Activated CD4-positive, alpha-beta memory T cell treated with anti-CD3 and anti-CD28 coated beads for 36 hours (primary cell): ENCODE measurements at regions not wholly inside any gene's neighbourhood (a gene's known extent, or its start where the extent isn't known, plus 50 kb on each side); places are given as distances from the start of the nearest gene placed in this dataset.

Source experiments
- CTCF ChIA-PET: fragments of 350-600 bp; sonication (Branson Sonifier 250); formaldehyde crosslinking; loops from one replicate; lab custom pipeline; 2021; ENCODE audit warnings: antibody characterized with exemption, inconsistent platforms; lab: Charles Lee
- POLR2A ChIA-PET: fragments of 350-600 bp; sonication (Branson Sonifier 250); formaldehyde crosslinking; loops from one replicate; lab custom pipeline; 2021; ENCODE audit warnings: antibody characterized with exemption; lab: Charles Lee
- DNase-seq: peaks from one replicate; pipeline ENCODE4 v3.0.0-alpha.2; 2020
- H3K27ac Mint-ChIP-seq: one replicate; pipeline ENCODE4 v1.8.0; 2021; ENCODE audit warnings: mixed read lengths
- H3K27me3 Mint-ChIP-seq: one replicate; pipeline ENCODE4 v1.8.0; 2021; ENCODE audit warnings: mixed read lengths
- H3K36me3 Mint-ChIP-seq: one replicate; pipeline ENCODE4 v1.8.0; 2021; ENCODE audit warnings: mixed read lengths
- H3K4me1 Mint-ChIP-seq: one replicate; pipeline ENCODE4 v1.8.0; 2021; ENCODE audit warnings: low read depth, mixed read lengths
- H3K4me3 Mint-ChIP-seq: one replicate; pipeline ENCODE4 v1.8.0; 2021; ENCODE audit warnings: mild to moderate bottlenecking, mixed read lengths
- H3K9me3 Mint-ChIP-seq: one replicate; pipeline ENCODE4 v1.8.0; 2021; ENCODE audit warnings: mixed read lengths
- intact Hi-C: fragments of 100-400 bp; cut with micrococcal nuclease; formaldehyde crosslinking; loops from one replicate; pipeline ENCODE4 v1.15.1; 2023

DNA sequence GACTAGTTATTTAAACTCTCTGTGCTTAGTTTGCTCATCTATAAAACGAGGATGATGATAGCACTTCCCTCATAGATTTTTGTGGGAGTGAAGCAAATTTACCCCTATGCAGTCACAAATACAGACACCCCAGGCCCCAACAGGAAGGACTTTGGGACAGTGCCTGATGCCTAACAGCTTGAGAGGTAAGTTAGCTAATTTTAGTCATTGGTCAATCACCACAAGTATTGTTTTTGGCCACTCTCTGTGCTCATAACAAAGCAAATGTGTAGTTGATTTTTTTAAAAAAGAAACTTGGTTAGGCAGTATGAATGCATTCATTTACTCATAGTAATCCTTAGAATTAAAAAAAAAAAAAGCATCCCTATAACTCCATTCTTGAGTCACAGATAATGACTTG is 1590.7 kb upstream of the TENM3 start:
- no peak overlapping the region for H3K27ac Mint-ChIP-seq
- ChIA-PET POLR2A (no interaction called here), CTCF (no interaction called here)
- no peak overlapping the region for H3K4me3 Mint-ChIP-seq
- no peaks in the 10 kb centered on the region for H3K4me1 Mint-ChIP-seq
- no peaks in the 10 kb centered on the region for H3K27me3 Mint-ChIP-seq
- H3K36me3 Mint-ChIP-seq: no peaks in the 10 kb centered on the region
- no peaks in the 10 kb centered on the region for H3K9me3 Mint-ChIP-seq
- intact Hi-C loops: no loop called here
- no peak for DNase-seq

DNA sequence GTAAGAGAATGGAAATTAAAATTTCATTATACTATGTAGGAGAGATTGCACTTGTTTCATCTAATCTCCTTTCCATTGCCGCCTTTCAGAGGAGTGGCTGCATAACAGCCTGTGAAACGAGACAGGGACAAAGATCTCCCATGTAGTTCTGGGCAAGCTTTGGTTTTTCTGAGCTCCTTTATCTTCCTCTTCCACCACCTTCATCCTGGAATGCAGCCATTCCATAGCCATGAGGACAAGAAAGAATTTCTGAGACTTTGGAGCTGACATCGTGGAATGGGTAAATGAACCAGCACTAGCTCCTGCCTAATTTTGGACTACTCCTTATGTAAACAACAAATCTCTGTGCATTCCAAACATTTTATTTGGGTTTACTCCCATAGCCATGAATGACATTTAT is 1587.3 kb upstream of the TENM3 start:
- ChIA-PET POLR2A (no interaction called here), CTCF (interaction anchor here (3.1 kb wide), 1 partner anchor 9 kb away, joined by 27 read pairs; no protein-coding TSS in a partner anchor)
- Mint-ChIP-seq H3K9me3 (no peaks in the 10 kb centered on the region), H3K36me3 (no peaks in the 10 kb centered on the region), H3K4me3 (no peak overlapping the region), H3K27ac (no peak overlapping the region), H3K4me1 (no peaks in the 10 kb centered on the region), H3K27me3 (no peaks in the 10 kb centered on the region)
- DNase-seq: no peak
- intact Hi-C loops: no loop called here

DNA sequence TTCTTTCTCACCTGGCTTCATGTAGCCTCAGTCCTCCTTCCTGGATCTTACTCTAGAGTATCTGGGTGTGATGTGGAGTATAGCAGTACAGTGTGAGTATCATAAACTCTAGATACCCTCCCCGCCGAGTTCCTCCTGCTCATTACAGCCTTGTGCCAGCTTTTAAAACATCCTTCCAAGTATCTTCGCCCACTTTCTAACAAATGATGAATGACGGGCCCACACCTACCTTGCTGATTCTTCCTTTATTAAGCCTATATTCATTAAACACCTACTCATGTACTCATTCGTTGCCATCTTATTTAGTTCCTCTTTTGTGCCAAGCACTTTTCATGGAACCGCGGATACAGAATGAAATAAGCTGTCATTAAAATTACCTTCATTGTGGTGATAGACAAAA is 1585.3 kb upstream of the TENM3 start:
- DNase-seq: no peak
- no peak overlapping the region for H3K4me3 Mint-ChIP-seq
- H3K4me1 Mint-ChIP-seq: no peaks in the 10 kb centered on the region
- intact Hi-C loops: no loop called here
- H3K9me3 Mint-ChIP-seq: no peaks in the 10 kb centered on the region
- no peaks in the 10 kb centered on the region for H3K27me3 Mint-ChIP-seq
- no peak overlapping the region for H3K27ac Mint-ChIP-seq
- POLR2A ChIA-PET: no interaction called here
- no peaks in the 10 kb centered on the region for H3K36me3 Mint-ChIP-seq
- CTCF ChIA-PET: no interaction called here

DNA sequence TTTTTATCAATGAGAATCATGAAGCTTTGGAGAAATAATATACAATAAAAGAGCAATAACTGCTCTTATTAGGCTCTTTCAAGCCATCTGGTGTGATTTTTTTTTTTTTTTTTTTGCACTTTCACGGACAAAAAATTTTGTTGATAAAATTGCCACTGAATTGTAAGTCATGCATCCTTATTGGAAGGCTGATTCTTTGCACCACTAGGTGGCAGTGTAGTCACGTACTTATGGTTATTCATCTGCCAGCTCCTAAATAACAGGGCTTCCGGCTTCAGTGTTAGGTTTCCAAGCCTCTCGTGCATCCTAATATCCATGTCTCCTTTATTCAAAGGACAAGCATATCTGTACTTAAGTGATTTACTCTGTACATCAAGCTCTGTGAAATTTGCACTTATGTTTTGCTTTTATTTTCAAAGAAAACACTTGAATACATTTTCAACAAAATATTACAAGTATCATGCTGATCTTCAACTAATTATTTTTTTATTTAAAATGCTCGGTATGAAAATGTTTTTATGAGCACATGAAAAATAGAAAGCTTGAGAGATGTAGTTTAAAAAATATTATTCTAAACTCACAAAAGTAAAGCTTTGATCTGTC is 1578.3 kb upstream of the TENM3 start:
- peak; percentile 41 for DNase-seq
- Mint-ChIP-seq H3K9me3 (no peaks in the 10 kb centered on the region), H3K36me3 (no peaks in the 10 kb centered on the region), H3K27ac (no peak overlapping the region), H3K27me3 (no peaks in the 10 kb centered on the region), H3K4me1 (no peaks in the 10 kb centered on the region), H3K4me3 (no peak overlapping the region)
- intact Hi-C loops: loop anchor here (5.0 kb wide), 1 partner anchor 798 kb away; no protein-coding TSS in a partner anchor
- ChIA-PET POLR2A (no interaction called here), CTCF (interaction anchor here (0.7 to 3.0 kb wide), 13 partner anchors 9 to 993 kb away, joined by 3 to 27 read pairs (median 3); no protein-coding TSS in a partner anchor)

DNA sequence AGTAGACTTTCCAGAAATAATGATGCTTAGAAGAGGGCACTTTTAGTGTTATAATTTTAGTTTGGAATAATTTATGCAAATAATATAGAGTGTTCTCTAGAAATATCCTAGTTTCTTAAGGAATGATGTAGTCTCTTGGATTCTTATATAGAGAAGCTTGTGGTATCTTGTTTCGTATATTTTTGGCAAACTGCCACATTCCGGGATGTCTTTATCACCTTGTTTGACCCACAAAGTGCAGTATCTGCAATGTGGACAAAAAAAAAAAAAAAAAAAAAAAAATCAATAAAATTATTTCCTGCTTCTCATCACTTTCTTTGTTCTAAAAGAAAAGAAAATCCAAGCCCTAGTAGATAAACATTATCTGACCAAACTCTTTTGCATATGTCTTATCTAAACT is 1577.7 kb upstream of the TENM3 start:
- Mint-ChIP-seq H3K4me3 (no peak overlapping the region), H3K9me3 (no peaks in the 10 kb centered on the region), H3K36me3 (no peaks in the 10 kb centered on the region), H3K27ac (no peak overlapping the region), H3K4me1 (no peaks in the 10 kb centered on the region), H3K27me3 (no peaks in the 10 kb centered on the region)
- CTCF ChIA-PET: interaction anchor here (0.8 to 3.0 kb wide), 11 partner anchors 8 to 473 kb away, joined by 3 to 27 read pairs (median 3); no protein-coding TSS in a partner anchor
- no peak for DNase-seq
- intact Hi-C loops: loop anchor here (5.0 kb wide), 1 partner anchor 798 kb away; no protein-coding TSS in a partner anchor
- POLR2A ChIA-PET: no interaction called here

DNA sequence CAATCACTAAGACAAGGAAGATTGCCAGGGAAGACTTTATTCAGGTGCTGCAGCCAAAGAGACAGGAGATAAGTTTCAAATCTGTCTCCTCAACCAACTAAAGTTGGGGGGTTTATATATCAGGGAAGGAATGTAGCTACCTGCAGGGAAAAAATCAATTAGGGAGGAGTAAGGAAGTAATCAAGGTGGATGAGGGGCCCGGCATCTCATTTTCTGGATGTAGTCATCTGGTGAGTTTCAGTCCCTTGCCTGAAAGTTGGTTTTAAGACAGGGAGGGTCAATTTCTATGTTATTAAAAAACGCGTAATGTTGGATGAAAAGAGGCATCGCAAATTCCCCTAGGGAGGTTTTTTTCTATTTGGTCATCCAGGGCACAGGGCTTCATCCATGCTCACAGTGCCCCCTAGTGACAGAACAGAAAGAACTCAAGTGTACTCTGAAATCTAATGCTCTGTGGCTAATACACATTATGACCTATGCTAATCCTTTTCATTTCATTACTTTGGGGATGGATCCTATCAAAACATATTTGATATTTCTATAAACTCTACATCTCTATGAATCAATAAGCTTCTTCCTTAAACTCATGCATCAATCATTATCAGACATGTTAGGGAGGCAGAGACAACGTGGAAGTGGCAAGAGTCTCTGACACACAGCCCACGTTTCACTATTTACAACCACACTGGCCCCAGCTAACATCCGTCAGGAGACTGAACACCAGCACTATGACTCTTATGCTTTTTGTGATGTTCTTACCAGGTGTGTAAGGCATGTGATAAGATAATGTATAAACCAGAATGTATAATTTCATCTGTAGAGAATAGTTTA is 1577.0 kb upstream of the TENM3 start:
- Mint-ChIP-seq H3K4me3 (no peak overlapping the region), H3K27me3 (no peaks in the 10 kb centered on the region), H3K36me3 (no peaks in the 10 kb centered on the region), H3K9me3 (no peaks in the 10 kb centered on the region), H3K27ac (no peak overlapping the region), H3K4me1 (no peaks in the 10 kb centered on the region)
- intact Hi-C loops: loop anchor here (5.0 kb wide), 1 partner anchor 799 kb away; no protein-coding TSS in a partner anchor
- ChIA-PET CTCF (interaction anchor here (0.9 to 3.0 kb wide), 5 partner anchors 11 to 248 kb away, joined by 3 to 27 read pairs (median 3); no protein-coding TSS in a partner anchor), POLR2A (no interaction called here)
- DNase-seq: peak; percentile 20

DNA sequence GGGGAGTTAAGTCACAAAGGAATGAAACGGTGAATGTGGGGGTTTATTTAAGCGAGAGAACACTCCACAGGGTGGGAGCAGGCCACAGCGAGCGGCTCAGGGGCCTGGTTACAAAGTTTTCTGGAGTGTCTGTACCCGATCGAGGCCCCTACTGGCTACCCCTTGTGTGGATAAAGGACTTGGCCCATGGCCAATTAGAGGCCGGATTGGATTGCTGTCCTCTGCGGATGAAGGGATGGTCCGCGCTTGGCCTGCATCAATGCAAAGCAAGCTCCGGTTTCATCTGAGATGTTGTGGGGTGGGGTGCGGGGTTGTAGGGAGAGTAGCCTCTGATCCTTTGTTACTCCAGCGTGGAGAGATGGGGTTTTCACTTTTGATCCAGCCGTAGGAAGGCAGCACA is 1574.5 kb upstream of the TENM3 start:
- no peak overlapping the region for H3K4me3 Mint-ChIP-seq
- H3K27ac Mint-ChIP-seq: no peak overlapping the region
- intact Hi-C loops: loop anchor here (5.0 kb wide), 1 partner anchor 801 kb away; no protein-coding TSS in a partner anchor
- no peaks in the 10 kb centered on the region for H3K27me3 Mint-ChIP-seq
- no peaks in the 10 kb centered on the region for H3K36me3 Mint-ChIP-seq
- no peak for DNase-seq
- CTCF ChIA-PET: no interaction called here
- no peaks in the 10 kb centered on the region for H3K9me3 Mint-ChIP-seq
- POLR2A ChIA-PET: no interaction called here
- no peaks in the 10 kb centered on the region for H3K4me1 Mint-ChIP-seq

DNA sequence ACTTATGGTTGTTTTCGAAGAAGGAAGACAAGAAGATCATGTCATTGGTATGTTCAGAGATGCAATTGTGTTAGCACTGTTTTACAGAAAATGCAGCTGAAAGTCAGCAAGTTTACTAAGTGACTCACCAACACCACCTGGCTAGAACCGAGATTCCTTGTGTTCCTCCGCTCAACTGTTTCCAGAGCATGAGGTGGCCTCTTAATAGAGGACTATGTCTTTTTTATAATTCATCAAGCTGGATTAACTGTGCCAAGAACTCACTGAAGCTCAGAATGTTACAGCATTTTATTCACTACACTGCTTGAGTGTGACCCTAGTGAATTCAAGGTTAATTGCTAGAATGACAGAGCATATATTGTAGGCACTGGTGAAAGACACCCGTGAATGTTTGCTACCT is 1573.5 kb upstream of the TENM3 start:
- intact Hi-C loops: loop anchor here (5.0 kb wide), 1 partner anchor 802 kb away; no protein-coding TSS in a partner anchor
- no peaks in the 10 kb centered on the region for H3K27me3 Mint-ChIP-seq
- no peaks in the 10 kb centered on the region for H3K4me1 Mint-ChIP-seq
- H3K9me3 Mint-ChIP-seq: no peaks in the 10 kb centered on the region
- no peak overlapping the region for H3K27ac Mint-ChIP-seq
- H3K36me3 Mint-ChIP-seq: no peaks in the 10 kb centered on the region
- no peak overlapping the region for H3K4me3 Mint-ChIP-seq
- CTCF ChIA-PET: no interaction called here
- POLR2A ChIA-PET: no interaction called here
- no peak for DNase-seq

DNA sequence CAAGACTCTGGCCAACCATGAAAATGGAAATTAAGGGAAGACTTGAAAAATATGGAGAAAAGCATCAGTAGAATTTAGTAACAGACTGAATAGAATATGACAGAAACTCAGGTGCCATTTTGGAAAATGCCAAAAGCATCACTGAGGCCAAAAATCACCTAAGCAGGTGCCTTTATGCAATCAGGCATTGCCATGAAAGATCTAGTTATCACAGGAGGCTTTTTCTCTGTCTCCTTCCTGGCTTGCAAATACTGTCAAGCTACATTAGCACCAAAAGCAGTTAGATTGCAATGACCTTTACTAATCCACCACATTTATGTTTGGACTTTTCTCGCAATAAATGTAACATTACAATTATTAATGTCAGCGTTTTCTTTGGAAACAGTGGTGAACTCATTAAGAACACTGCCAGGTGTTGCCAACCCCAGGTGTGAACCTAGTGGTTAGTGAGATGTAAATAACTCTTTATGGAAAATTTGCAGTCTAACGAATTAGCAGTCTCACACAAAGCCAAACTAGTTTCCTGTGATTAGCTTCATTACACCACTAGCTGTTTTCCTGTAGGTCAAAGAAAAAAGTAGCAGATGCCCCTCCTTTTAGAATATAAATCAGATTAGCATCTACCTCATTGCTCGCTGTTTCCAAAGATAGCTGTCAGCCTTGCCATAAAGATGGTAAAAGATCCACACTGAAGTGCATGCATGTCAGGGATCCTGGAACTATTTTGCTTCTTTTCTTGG is 1568.4 kb upstream of the TENM3 start:
- H3K4me1 Mint-ChIP-seq: no peaks in the 10 kb centered on the region
- no peak overlapping the region for H3K27ac Mint-ChIP-seq
- DNase-seq: no peak
- ChIA-PET POLR2A (no interaction called here), CTCF (interaction anchor here (2.1 kb wide), 1 partner anchor 10 kb away, joined by 6 read pairs; no protein-coding TSS in a partner anchor)
- H3K27me3 Mint-ChIP-seq: no peaks in the 10 kb centered on the region
- H3K9me3 Mint-ChIP-seq: no peaks in the 10 kb centered on the region
- no peak overlapping the region for H3K4me3 Mint-ChIP-seq
- intact Hi-C loops: no loop called here
- H3K36me3 Mint-ChIP-seq: no peaks in the 10 kb centered on the region

DNA sequence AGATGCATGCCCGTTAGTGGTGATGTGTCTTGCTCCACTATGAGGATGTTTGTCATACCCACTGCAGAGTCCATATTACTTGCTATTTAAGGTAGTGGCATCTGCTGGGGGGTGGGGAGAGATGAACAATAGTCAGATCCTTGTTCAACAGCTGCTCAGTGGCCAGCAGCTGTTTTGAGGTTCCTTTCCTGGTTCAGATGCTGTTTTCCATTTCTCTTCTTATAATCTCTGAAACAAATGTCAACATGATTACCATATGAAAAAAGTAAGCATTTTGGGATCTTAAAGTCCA is 1567.9 kb upstream of the TENM3 start:
- CTCF ChIA-PET: no interaction called here
- intact Hi-C loops: no loop called here

DNA sequence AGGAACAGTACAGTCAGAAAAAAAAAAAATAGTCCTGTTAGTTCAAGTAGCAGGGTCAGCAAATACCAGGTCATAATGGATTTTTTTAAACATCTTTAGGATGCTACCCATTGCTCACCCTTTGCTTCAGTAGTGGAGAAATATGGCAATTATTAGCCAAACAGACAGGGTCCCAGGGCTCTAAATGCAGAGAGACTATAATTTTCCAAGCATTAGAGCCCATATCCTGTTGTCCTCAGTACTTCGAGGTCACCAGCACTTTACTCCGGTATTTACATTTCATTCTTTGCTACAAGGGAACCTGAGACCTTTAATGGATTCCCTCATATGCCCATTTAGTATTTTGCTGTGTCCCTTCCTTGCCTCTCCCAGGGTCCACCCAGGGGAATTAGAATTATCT is 1562.9 kb upstream of the TENM3 start:
- no peaks in the 10 kb centered on the region for H3K9me3 Mint-ChIP-seq
- CTCF ChIA-PET: no interaction called here
- no peak for DNase-seq
- no peak overlapping the region for H3K4me3 Mint-ChIP-seq
- POLR2A ChIA-PET: no interaction called here
- no peaks in the 10 kb centered on the region for H3K27me3 Mint-ChIP-seq
- H3K27ac Mint-ChIP-seq: no peak overlapping the region
- intact Hi-C loops: no loop called here
- no peaks in the 10 kb centered on the region for H3K4me1 Mint-ChIP-seq
- no peaks in the 10 kb centered on the region for H3K36me3 Mint-ChIP-seq

More for the DNA sequence above, 1567.9 kb upstream of the TENM3 start:
- Mint-ChIP-seq H3K27ac (no peak overlapping the region), H3K36me3 (no peaks in the 10 kb centered on the region), H3K27me3 (no peaks in the 10 kb centered on the region), H3K4me1 (no peaks in the 10 kb centered on the region), H3K4me3 (no peak overlapping the region), H3K9me3 (no peaks in the 10 kb centered on the region)
- POLR2A ChIA-PET: no interaction called here
- no peak for DNase-seq

DNA sequence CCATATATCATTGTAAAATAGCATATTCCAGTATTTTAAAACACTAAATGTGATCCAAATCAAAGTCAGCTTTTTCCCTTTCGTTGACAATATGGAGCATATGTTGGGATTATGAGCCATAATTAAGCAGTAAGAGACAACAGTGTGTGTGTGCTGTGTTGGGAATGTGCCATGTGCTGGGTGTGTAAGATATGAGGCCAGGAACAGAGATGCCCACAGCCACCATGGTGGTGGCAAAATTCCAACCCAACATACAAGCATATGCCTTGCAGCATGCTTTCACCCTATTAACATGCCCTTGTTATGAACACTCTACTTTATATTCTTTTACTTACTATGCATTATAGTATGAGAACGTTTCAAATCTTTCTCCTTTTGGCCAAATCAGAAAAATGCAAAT is 1560.4 kb upstream of the TENM3 start:
- ChIA-PET POLR2A (no interaction called here), CTCF (interaction anchor here (0.9 kb wide), 1 partner anchor 18 kb away, joined by 3 read pairs; no protein-coding TSS in a partner anchor)
- no peak overlapping the region for H3K27ac Mint-ChIP-seq
- H3K36me3 Mint-ChIP-seq: no peaks in the 10 kb centered on the region
- H3K9me3 Mint-ChIP-seq: no peaks in the 10 kb centered on the region
- intact Hi-C loops: no loop called here
- no peaks in the 10 kb centered on the region for H3K4me1 Mint-ChIP-seq
- DNase-seq: no peak
- H3K4me3 Mint-ChIP-seq: no peak overlapping the region
- no peaks in the 10 kb centered on the region for H3K27me3 Mint-ChIP-seq
